ENCODE measurements at regions not wholly inside any gene's neighbourhood (a gene's known extent, or its start where the extent isn't known, plus 50 kb on each side); places are given as distances from the start of the nearest gene placed in this dataset.

GRCh38 chr13:59230484-59231264 is 933.1 kb downstream of the DIAPH3 start:
- TF ChIP-seq CTCF (IDR thresholded peaks at IDR 0.05; ENCODE audit: control insufficient read depth, extremely low read depth, insufficient read depth) = no peak
- no peak for DNase-seq (ENCODE audit: low read depth)
- no peak overlapping the region for H3K4me3 ChIP-seq (ENCODE audit: low read depth, low read length)

GRCh38 chr13:59236309-59236919 is 927.3 kb downstream of the DIAPH3 start:
- no peak for TF ChIP-seq CTCF (IDR thresholded peaks at IDR 0.05; ENCODE audit: control insufficient read depth, extremely low read depth, insufficient read depth)
- no peak for DNase-seq (ENCODE audit: low read depth)
- no peak overlapping the region for H3K4me3 ChIP-seq (ENCODE audit: low read depth, low read length)

GRCh38 chr13:59236944-59237343 is 926.8 kb downstream of the DIAPH3 start:
- DNase-seq (ENCODE audit: low read depth) = no peak
- TF ChIP-seq CTCF (IDR thresholded peaks at IDR 0.05; ENCODE audit: control insufficient read depth, extremely low read depth, insufficient read depth) = no peak
- H3K4me3 ChIP-seq (ENCODE audit: low read depth, low read length) = no peak overlapping the region

GRCh38 chr13:59247171-59247570 is 916.6 kb downstream of the DIAPH3 start:
- no peak for DNase-seq (ENCODE audit: low read depth)
- no peak overlapping the region for H3K4me3 ChIP-seq (ENCODE audit: low read depth, low read length)
- no peak for TF ChIP-seq CTCF (IDR thresholded peaks at IDR 0.05; ENCODE audit: control insufficient read depth, extremely low read depth, insufficient read depth)

GRCh38 chr13:59250336-59251189 is 913.2 kb downstream of the DIAPH3 start:
- DNase-seq (ENCODE audit: low read depth) = no peak
- no peak for TF ChIP-seq CTCF (IDR thresholded peaks at IDR 0.05; ENCODE audit: control insufficient read depth, extremely low read depth, insufficient read depth)
- H3K4me3 ChIP-seq (ENCODE audit: low read depth, low read length) = no peak overlapping the region

GRCh38 chr13:59259165-59260000 is 904.3 kb downstream of the DIAPH3 start:
- no peak for TF ChIP-seq CTCF (IDR thresholded peaks at IDR 0.05; ENCODE audit: control insufficient read depth, extremely low read depth, insufficient read depth)
- no peak overlapping the region for H3K4me3 ChIP-seq (ENCODE audit: low read depth, low read length)
- DNase-seq (ENCODE audit: low read depth) = no peak

All from LNCaP clone FGC (cell line).